HepG2 (cell line): ENCODE measurements at regions not wholly inside any gene's neighbourhood (a gene's known extent, or its start where the extent isn't known, plus 50 kb on each side); places are given as distances from the start of the nearest gene placed in this dataset.
A peak's percentile ranks its signal among the peaks of the same experiment; 100 is the strongest.

Experiments used
- ATAC-seq: fragments of 200-7000 bp; cut with Tn5 transposase; 3 replicates; pipeline ENCODE4 v1.9.1; 2020; ENCODE audit warnings: mild to moderate bottlenecking, moderate library complexity
- BruUV-seq: library from RNA; stranded (reverse); fragments of 400-500 nt; replicated peaks from 2 replicates; lab custom pipeline; 2021; lab: Mats Ljungman, UMichigan
- CTCF ChIA-PET: fragments of 300-600 bp; formaldehyde crosslinking; extraction: SDS; loops from one replicate; lab custom pipeline; 2021; ENCODE audit warnings: low total read pairs, inconsistent platforms, low intra/inter-chr PET ratio; lab: Yijun Ruan, JAX
- POLR2A ChIA-PET: fragments of 350-600 bp; sonication (Branson Sonifier 250); formaldehyde crosslinking; loops from one replicate; lab custom pipeline; 2020; ENCODE audit warnings: antibody characterized with exemption, inconsistent platforms; lab: Yijun Ruan, JAX
- DNase-seq: peaks from one replicate; pipeline ENCODE4 v3.0.0-alpha.2; 2015; ENCODE audit warnings: low spot score
- FAIRE-seq: peaks from 3 replicates; lab custom pipeline; 2011; peaks lifted over from hg19 to GRCh38; lab: Jason Lieb, UNC
- H2AFZ ChIP-seq: one replicate; pipeline ENCODE4 v1.6.1; 2011; ENCODE audit warnings: low read length, inconsistent platforms
- H3K27ac ChIP-seq: fragments of 300-600 bp; 3 replicates; pipeline ENCODE4 v1.8.0; 2011; ENCODE audit warnings: mixed run types, mild to moderate bottlenecking, mixed read lengths, low read length, inconsistent platforms; ENCODE audit not compliant: insufficient read depth; ENCODE audit errors: extremely low read length
- H3K27me3 ChIP-seq, 2 experiments: fragments of 200-600 bp in 1 of 2; 2 replicates in 1 of 2; 3 replicates in 1 of 2; pipeline versions ENCODE4 v1.6.0 to v1.8.0; 2011; ENCODE audit warnings: low read length in 2 of 2, mild to moderate bottlenecking in 2 of 2, moderate library complexity in 2 of 2, inconsistent platforms in 1 of 2; ENCODE audit not compliant: insufficient read depth in 2 of 2, control insufficient read depth in 1 of 2
- H3K36me3 ChIP-seq, 2 experiments: fragments of 200-600 bp in 1 of 2; replicated peaks in 1 of 2; 2 replicates in 1 of 2; 3 replicates in 1 of 2; pipeline versions ENCODE4 v1.5.1 to v1.8.0; 2011; ENCODE audit warnings: low read length in 2 of 2, inconsistent platforms in 1 of 2; ENCODE audit not compliant: insufficient read depth in 2 of 2, control insufficient read depth in 1 of 2
- H3K4me1 ChIP-seq: 2 replicates; pipeline ENCODE4 v1.5.1; 2012; ENCODE audit warnings: low read length, inconsistent platforms; ENCODE audit not compliant: insufficient read depth
- H3K4me2 ChIP-seq: 2 replicates; pipeline ENCODE4 v1.6.0; 2011; ENCODE audit warnings: low read depth, low read length, inconsistent platforms
- H3K4me3 ChIP-seq, 3 experiments: fragments of 200-600 bp in 1 of 3; sonication (generic), shearing (Covaris generic) in 1 of 3; replicated peaks in 1 of 3; 2 replicates each; pipeline ENCODE4 v1.5.1; 2011 to 2016; ENCODE audit warnings: low read length in 3 of 3, inconsistent platforms in 2 of 3, low read depth in 2 of 3, mild to moderate bottlenecking in 2 of 3, control low read depth in 1 of 3, mixed read lengths in 1 of 3; ENCODE audit not compliant: insufficient read depth in 1 of 3
- H3K79me2 ChIP-seq: one replicate; pipeline ENCODE4 v1.6.1; 2011; ENCODE audit warnings: low read length, inconsistent platforms; ENCODE audit not compliant: insufficient read depth
- H3K9ac ChIP-seq: 2 replicates; pipeline ENCODE4 v1.6.0; 2011; ENCODE audit warnings: mild to moderate bottlenecking, low read depth, low read length, inconsistent platforms; ENCODE audit not compliant: insufficient read depth
- H3K9me3 ChIP-seq: 2 replicates; pipeline ENCODE4 v1.5.1; 2012; ENCODE audit warnings: mild to moderate bottlenecking, low read length
- H4K20me1 ChIP-seq: 2 replicates; pipeline ENCODE4 v1.6.0; 2011; ENCODE audit warnings: inconsistent platforms, mild to moderate bottlenecking, low read length, moderate library complexity; ENCODE audit not compliant: insufficient read depth
- FOXK2 ChIP-seq: fragments of 450-650 bp; IDR thresholded peaks from 2 replicates; pipeline ENCODE4 v1.6.1; 2016
- MAFF ChIP-seq: IDR thresholded peaks from 2 replicates; pipeline ENCODE4 v1.6.1; 2011; ENCODE audit warnings: low read depth, low read length, improper control_type of control experiment
- MAFK ChIP-seq, 2 experiments: IDR thresholded peaks in 1 of 2; conservative IDR thresholded peaks in 1 of 2; 2 replicates each; pipeline ENCODE4 v1.6.1; 2011; ENCODE audit warnings: improper control_type of control experiment in 2 of 2, low read length in 2 of 2
- PLRG1 ChIP-seq: fragments of 450-650 bp; conservative IDR thresholded peaks from 2 replicates; pipeline ENCODE4 v1.6.1; 2016
- SP4 ChIP-seq: sonication (generic); formaldehyde crosslinking; IDR thresholded peaks from 2 replicates; pipeline ENCODE4 v1.8.1; 2023; ENCODE audit warnings: mild to moderate bottlenecking, missing genetic modification reagents
- TCF7 ChIP-seq: sonication (generic); IDR thresholded peaks from 2 replicates; pipeline ENCODE4 v1.6.1; 2016; ENCODE audit warnings: antibody characterized with exemption, low read depth
- YY1 ChIP-seq: IDR thresholded peaks from 2 replicates; pipeline ENCODE4 v1.6.1; 2011; ENCODE audit warnings: low read length, low read depth, moderate library complexity, mild to moderate bottlenecking; ENCODE audit not compliant: insufficient read depth, insufficient replicate concordance
- ZBTB39 ChIP-seq: sonication (generic); formaldehyde crosslinking; IDR thresholded peaks from 2 replicates; pipeline ENCODE4 v1.5.0; 2020; ENCODE audit warnings: missing genetic modification reagents
- WGBS: methylation state at CpG from one replicate; pipeline ENCODE4 v1.1.6; 2017; ENCODE audit warnings: low lambda C conversion rate; 5-methylcytosine and 5-hydroxymethylcytosine counted together
- in situ Hi-C: cut with HindIII; loops from 2 replicates; pipeline ENCODE4 v1.10.0; 2017; ENCODE audit warnings: low pct_unique_long_range_greater_than_20kb; ENCODE audit not compliant: extremely low pct_ligation_motif_present
- intact Hi-C: fragments of 100-400 bp; cut with micrococcal nuclease; formaldehyde crosslinking; loops from one replicate; pipeline ENCODE4 v1.10.0; 2022; ENCODE audit not compliant: unreplicated experiment

- DNase-seq, result no peak
- H3K4me3 ChIP-seq, result no peak overlapping the region
- no peak for FAIRE-seq
- no peaks in the 10 kb centered on the region; the same call in 1 of the 2 replicates for H4K20me1 ChIP-seq
- H3K9me3 ChIP-seq, result no peaks in the 10 kb centered on the region
- H3K36me3 ChIP-seq, result no peaks in the 10 kb centered on the region
- H3K27me3 ChIP-seq, result no peaks in the 10 kb centered on the region
- BruUV-seq, result no TSS peak
- WGBS, result 11% methylated on average over 6 of the region's 6 CpGs
- no peak for TF ChIP-seq SP4
- TF ChIP-seq YY1, result no peak
- TF ChIP-seq PLRG1, result no peak
- no peak for TF ChIP-seq FOXK2
- TF ChIP-seq MAFK (conservative IDR thresholded peaks at IDR 0.05 in 1 of 2, IDR thresholded peaks at IDR 0.05 in 1 of 2; ENCODE audit: low read length in 2 of 2), result peak; percentile 81 to 87
- TF ChIP-seq TCF7, result no peak
- peak; percentile 80 for TF ChIP-seq MAFF
- no peak for TF ChIP-seq ZBTB39 (CRISPR knock-in tag)
- ChIA-PET POLR2A (no interaction called here), CTCF (no interaction called here)
- no peak for ATAC-seq
- no peaks in the 10 kb centered on the region for H3K79me2 ChIP-seq
- no peak overlapping the region for H3K9ac ChIP-seq
- no peaks in the 10 kb centered on the region for H3K4me1 ChIP-seq
- no peak overlapping the region for H3K27ac ChIP-seq
- in situ Hi-C loops (no loop called here), intact Hi-C loops (no loop called here)
- no peak overlapping the region for H3K4me2 ChIP-seq
- no peak overlapping the region for H2AFZ ChIP-seq
Measured at GRCh38 chr2:108148555-108148954, 91.2 kb upstream of the SULT1C3 start.
